ENCODE measurements at regions not wholly inside any gene's neighbourhood (a gene's known extent, or its start where the extent isn't known, plus 50 kb on each side); places are given as distances from the start of the nearest gene placed in this dataset.

- Histone ChIP-seq H3K27ac (no peak overlapping the region), H3K4me1 (ENCODE audit: control insufficient read depth in 1 of 2, low read depth in 2 of 2) (no peaks in the 10 kb centered on the region), H3K27me3 (replicated peaks; ENCODE audit: insufficient read depth) (no peaks in the 10 kb centered on the region), H3K36me3 (no peaks in the 10 kb centered on the region), H3K4me3 (no peak overlapping the region), H3K9me3 (no peaks in the 10 kb centered on the region)
- TF ChIP-seq, protein P1, sequence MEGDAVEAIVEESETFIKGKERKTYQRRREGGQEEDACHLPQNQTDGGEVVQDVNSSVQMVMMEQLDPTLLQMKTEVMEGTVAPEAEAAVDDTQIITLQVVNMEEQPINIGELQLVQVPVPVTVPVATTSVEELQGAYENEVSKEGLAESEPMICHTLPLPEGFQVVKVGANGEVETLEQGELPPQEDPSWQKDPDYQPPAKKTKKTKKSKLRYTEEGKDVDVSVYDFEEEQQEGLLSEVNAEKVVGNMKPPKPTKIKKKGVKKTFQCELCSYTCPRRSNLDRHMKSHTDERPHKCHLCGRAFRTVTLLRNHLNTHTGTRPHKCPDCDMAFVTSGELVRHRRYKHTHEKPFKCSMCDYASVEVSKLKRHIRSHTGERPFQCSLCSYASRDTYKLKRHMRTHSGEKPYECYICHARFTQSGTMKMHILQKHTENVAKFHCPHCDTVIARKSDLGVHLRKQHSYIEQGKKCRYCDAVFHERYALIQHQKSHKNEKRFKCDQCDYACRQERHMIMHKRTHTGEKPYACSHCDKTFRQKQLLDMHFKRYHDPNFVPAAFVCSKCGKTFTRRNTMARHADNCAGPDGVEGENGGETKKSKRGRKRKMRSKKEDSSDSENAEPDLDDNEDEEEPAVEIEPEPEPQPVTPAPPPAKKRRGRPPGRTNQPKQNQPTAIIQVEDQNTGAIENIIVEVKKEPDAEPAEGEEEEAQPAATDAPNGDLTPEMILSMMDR (IDR thresholded peaks at IDR 0.05): no peak
- no peak for DNase-seq (ENCODE audit: low spot score)
- no peak for ATAC-seq (ENCODE audit: insufficient number of reproducible peaks, low FRiP score, low read depth)
These were observed 668.3 kb upstream of the CDH18 start for GRCh38 chr5:20656262-20656661.

DNA sequence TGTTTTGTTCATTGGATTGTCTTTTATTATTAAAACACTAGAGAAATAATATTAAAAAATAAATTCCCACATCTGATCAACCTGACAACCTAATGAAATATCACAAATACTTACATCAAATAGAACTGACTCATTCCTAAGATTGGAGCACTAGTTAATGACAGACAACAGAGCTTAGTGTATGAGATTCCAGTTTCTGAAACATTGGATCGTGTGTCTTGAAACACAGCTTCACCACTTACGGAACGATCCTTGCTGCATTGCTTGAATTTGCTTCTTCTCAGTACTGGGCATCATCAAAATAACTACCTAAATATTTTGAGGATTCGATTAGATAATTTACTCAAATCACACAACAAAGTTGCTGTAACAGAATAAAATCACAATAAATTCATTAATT lies 667.2 kb upstream of the CDH18 start:
- Histone ChIP-seq H3K36me3 (no peaks in the 10 kb centered on the region), H3K4me3 (no peak overlapping the region), H3K4me1 (ENCODE audit: control insufficient read depth in 1 of 2, low read depth in 2 of 2) (no peaks in the 10 kb centered on the region), H3K27me3 (replicated peaks; ENCODE audit: insufficient read depth) (no peaks in the 10 kb centered on the region), H3K9me3 (no peaks in the 10 kb centered on the region), H3K27ac (no peak overlapping the region)
- DNase-seq (ENCODE audit: low spot score) (no peak), ATAC-seq (ENCODE audit: insufficient number of reproducible peaks, low FRiP score, low read depth) (no peak)
- TF ChIP-seq, protein P1 (IDR thresholded peaks at IDR 0.05): no peak

- no peak overlapping the region for H3K4me3 ChIP-seq
- DNase-seq (ENCODE audit: low spot score): no peak
- H3K4me1 ChIP-seq (ENCODE audit: control insufficient read depth in 1 of 2, low read depth in 2 of 2): no peaks in the 10 kb centered on the region
- H3K27ac ChIP-seq: no peak overlapping the region
- TF ChIP-seq, protein P1 (IDR thresholded peaks at IDR 0.05): no peak
- ATAC-seq (ENCODE audit: insufficient number of reproducible peaks, low FRiP score, low read depth): no peak
- H3K9me3 ChIP-seq: no peaks in the 10 kb centered on the region
- H3K27me3 ChIP-seq (replicated peaks; ENCODE audit: insufficient read depth): no peaks in the 10 kb centered on the region
- no peaks in the 10 kb centered on the region for H3K36me3 ChIP-seq
These were observed 666.7 kb upstream of the CDH18 start for GRCh38 chr5:20654746-20655145.

DNA sequence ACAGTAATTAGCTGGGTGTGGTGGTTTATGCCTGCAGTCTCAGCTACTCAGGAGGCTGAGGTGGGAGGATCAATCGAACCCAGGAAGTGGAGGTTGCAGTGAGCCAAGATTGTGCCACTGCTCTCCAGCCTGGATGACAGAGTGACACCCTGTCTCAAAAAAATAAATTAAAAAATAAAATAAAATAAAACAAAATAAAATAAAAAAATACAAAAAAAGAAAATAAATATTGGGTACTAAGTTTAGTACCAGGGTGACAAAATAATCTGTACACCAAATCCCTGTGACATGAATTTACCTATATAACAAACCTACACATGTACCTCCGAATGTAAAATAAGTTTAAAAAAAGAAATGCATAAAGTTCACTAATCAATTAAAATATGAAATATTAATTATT lies 666.0 kb upstream of the CDH18 start:
- no peak for ATAC-seq (ENCODE audit: insufficient number of reproducible peaks, low FRiP score, low read depth)
- TF ChIP-seq, protein P1 (IDR thresholded peaks at IDR 0.05): no peak

DNA sequence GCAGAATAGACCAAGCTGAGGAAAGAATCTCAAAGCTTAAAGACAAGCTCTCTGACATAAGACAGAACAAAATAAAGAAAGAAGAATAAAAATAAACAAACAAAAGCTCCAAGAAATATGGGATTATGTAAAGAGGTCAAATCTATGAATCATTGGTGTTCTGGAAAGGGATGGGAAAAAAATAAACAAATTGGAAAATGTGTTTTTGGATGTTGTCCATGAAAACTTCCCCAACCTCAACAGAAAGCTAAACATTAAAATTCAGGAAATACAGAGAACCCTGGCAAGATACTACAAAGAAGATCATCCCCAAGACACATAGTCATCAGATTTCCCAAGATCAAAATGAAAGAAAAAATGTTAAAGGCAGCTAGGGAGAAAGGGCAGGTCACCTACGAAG lies 662.0 kb upstream of the CDH18 start:
- Histone ChIP-seq H3K36me3 (no peaks in the 10 kb centered on the region), H3K9me3 (no peaks in the 10 kb centered on the region), H3K4me3 (no peak overlapping the region), H3K27ac (no peak overlapping the region), H3K27me3 (replicated peaks; ENCODE audit: insufficient read depth) (no peaks in the 10 kb centered on the region), H3K4me1 (ENCODE audit: control insufficient read depth in 1 of 2, low read depth in 2 of 2) (no peaks in the 10 kb centered on the region)
- ATAC-seq (ENCODE audit: insufficient number of reproducible peaks, low FRiP score, low read depth) (no peak), DNase-seq (ENCODE audit: low spot score) (no peak)
- TF ChIP-seq, protein P1 (IDR thresholded peaks at IDR 0.05): no peak

More for the DNA sequence above, 666.0 kb upstream of the CDH18 start:
- Histone ChIP-seq H3K9me3 (no peaks in the 10 kb centered on the region), H3K27me3 (replicated peaks; ENCODE audit: insufficient read depth) (no peaks in the 10 kb centered on the region), H3K4me1 (ENCODE audit: control insufficient read depth in 1 of 2, low read depth in 2 of 2) (no peaks in the 10 kb centered on the region), H3K4me3 (no peak overlapping the region), H3K27ac (no peak overlapping the region), H3K36me3 (no peaks in the 10 kb centered on the region)
- no peak for DNase-seq (ENCODE audit: low spot score)
